ENCODE measurements at regions not wholly inside any gene's neighbourhood (a gene's known extent, or its start where the extent isn't known, plus 50 kb on each side); places are given as distances from the start of the nearest gene placed in this dataset.
"Not testable (repeated sequence)": the region's sequence is repeated elsewhere in the genome, so short reads cannot be mapped to it uniquely, and the experiment has no call there.

- not testable (repeated sequence) for H3K4me1 ChIP-seq (ENCODE audit: control insufficient read depth, insufficient read depth, low read length); H3K9me3 ChIP-seq (ENCODE audit: control insufficient read depth, low read length); H3K9ac ChIP-seq (ENCODE audit: low read length)
Measured at GRCh38 chr11:100409267-100409666, 277.8 kb upstream of the ARHGAP42 start.

GRCh38 chr11:100419518-100419917, 267.6 kb upstream of the ARHGAP42 start:
- H3K9ac ChIP-seq (ENCODE audit: low read length) = no peak overlapping the region
- H3K36me3 ChIP-seq (ENCODE audit: control insufficient read depth, insufficient read depth, low read length) = no peaks in the 10 kb centered on the region
- H3K27me3 ChIP-seq (ENCODE audit: control insufficient read depth, insufficient read depth, low read length) = no peaks in the 10 kb centered on the region
- H3K4me3 ChIP-seq (ENCODE audit: low read length) = no peak overlapping the region
- H3K4me1 ChIP-seq (ENCODE audit: control insufficient read depth, insufficient read depth, low read length) = no peaks in the 10 kb centered on the region
- H3K9me3 ChIP-seq (ENCODE audit: control insufficient read depth, low read length) = no peaks in the 10 kb centered on the region

More at GRCh38 chr11:100409267-100409666, 277.8 kb upstream of the ARHGAP42 start:
- H3K36me3 ChIP-seq (ENCODE audit: control insufficient read depth, insufficient read depth, low read length); H3K27me3 ChIP-seq (ENCODE audit: control insufficient read depth, insufficient read depth, low read length); H3K4me3 ChIP-seq (ENCODE audit: low read length): not testable (repeated sequence)

- no peaks in the 10 kb centered on the region for H3K9me3 ChIP-seq (ENCODE audit: control insufficient read depth, low read length)
- H3K4me3 ChIP-seq (ENCODE audit: low read length) = no peak overlapping the region
- H3K36me3 ChIP-seq (ENCODE audit: control insufficient read depth, insufficient read depth, low read length) = no peaks in the 10 kb centered on the region
- no peaks in the 10 kb centered on the region for H3K27me3 ChIP-seq (ENCODE audit: control insufficient read depth, insufficient read depth, low read length)
- H3K4me1 ChIP-seq (ENCODE audit: control insufficient read depth, insufficient read depth, low read length) = no peaks in the 10 kb centered on the region
- no peak overlapping the region for H3K9ac ChIP-seq (ENCODE audit: low read length)
Measured at GRCh38 chr11:100434821-100435641, 252.1 kb upstream of the ARHGAP42 start.

- H3K4me1 ChIP-seq (ENCODE audit: control insufficient read depth, insufficient read depth, low read length) = no peaks in the 10 kb centered on the region
- no peaks in the 10 kb centered on the region for H3K36me3 ChIP-seq (ENCODE audit: control insufficient read depth, insufficient read depth, low read length)
- no peak overlapping the region for H3K9ac ChIP-seq (ENCODE audit: low read length)
- no peak overlapping the region for H3K4me3 ChIP-seq (ENCODE audit: low read length)
- H3K9me3 ChIP-seq (ENCODE audit: control insufficient read depth, low read length) = no peaks in the 10 kb centered on the region
- no peaks in the 10 kb centered on the region for H3K27me3 ChIP-seq (ENCODE audit: control insufficient read depth, insufficient read depth, low read length)
Measured at GRCh38 chr11:100438376-100438775, 248.7 kb upstream of the ARHGAP42 start.

GRCh38 chr11:100441086-100441485, 246.0 kb upstream of the ARHGAP42 start:
- Histone ChIP-seq H3K36me3 (ENCODE audit: control insufficient read depth, insufficient read depth, low read length) (no peaks in the 10 kb centered on the region), H3K4me1 (ENCODE audit: control insufficient read depth, insufficient read depth, low read length) (no peaks in the 10 kb centered on the region), H3K9ac (ENCODE audit: low read length) (no peak overlapping the region), H3K9me3 (ENCODE audit: control insufficient read depth, low read length) (no peaks in the 10 kb centered on the region), H3K27me3 (ENCODE audit: control insufficient read depth, insufficient read depth, low read length) (no peaks in the 10 kb centered on the region), H3K4me3 (ENCODE audit: low read length) (no peak overlapping the region)

GRCh38 chr11:100442017-100442416, 245.1 kb upstream of the ARHGAP42 start:
- no peaks in the 10 kb centered on the region for H3K27me3 ChIP-seq (ENCODE audit: control insufficient read depth, insufficient read depth, low read length)
- H3K36me3 ChIP-seq (ENCODE audit: control insufficient read depth, insufficient read depth, low read length) = no peaks in the 10 kb centered on the region
- no peaks in the 10 kb centered on the region for H3K4me1 ChIP-seq (ENCODE audit: control insufficient read depth, insufficient read depth, low read length)
- H3K9me3 ChIP-seq (ENCODE audit: control insufficient read depth, low read length) = no peaks in the 10 kb centered on the region
- H3K9ac ChIP-seq (ENCODE audit: low read length) = no peak overlapping the region
- H3K4me3 ChIP-seq (ENCODE audit: low read length) = no peak overlapping the region

- Histone ChIP-seq H3K4me3 (ENCODE audit: low read length) (no peak overlapping the region), H3K9me3 (ENCODE audit: control insufficient read depth, low read length) (no peaks in the 10 kb centered on the region), H3K27me3 (ENCODE audit: control insufficient read depth, insufficient read depth, low read length) (no peaks in the 10 kb centered on the region), H3K4me1 (ENCODE audit: control insufficient read depth, insufficient read depth, low read length) (no peaks in the 10 kb centered on the region), H3K9ac (ENCODE audit: low read length) (no peak overlapping the region), H3K36me3 (ENCODE audit: control insufficient read depth, insufficient read depth, low read length) (no peaks in the 10 kb centered on the region)
Measured at GRCh38 chr11:100445231-100445735, 241.8 kb upstream of the ARHGAP42 start.

GRCh38 chr11:100451801-100452460, 235.2 kb upstream of the ARHGAP42 start:
- H3K4me1 ChIP-seq (ENCODE audit: control insufficient read depth, insufficient read depth, low read length); H3K36me3 ChIP-seq (ENCODE audit: control insufficient read depth, insufficient read depth, low read length); H3K9me3 ChIP-seq (ENCODE audit: control insufficient read depth, low read length): not testable (repeated sequence)

GRCh38 chr11:100459811-100460210, 227.3 kb upstream of the ARHGAP42 start:
- Histone ChIP-seq H3K4me3 (ENCODE audit: low read length) (no peak overlapping the region), H3K4me1 (ENCODE audit: control insufficient read depth, insufficient read depth, low read length) (no peaks in the 10 kb centered on the region), H3K27me3 (ENCODE audit: control insufficient read depth, insufficient read depth, low read length) (no peaks in the 10 kb centered on the region), H3K9me3 (ENCODE audit: control insufficient read depth, low read length) (no peaks in the 10 kb centered on the region), H3K9ac (ENCODE audit: low read length) (no peak overlapping the region), H3K36me3 (ENCODE audit: control insufficient read depth, insufficient read depth, low read length) (no peaks in the 10 kb centered on the region)

More at GRCh38 chr11:100451801-100452460, 235.2 kb upstream of the ARHGAP42 start:
- not testable (repeated sequence) for H3K4me3 ChIP-seq (ENCODE audit: low read length); H3K27me3 ChIP-seq (ENCODE audit: control insufficient read depth, insufficient read depth, low read length); H3K9ac ChIP-seq (ENCODE audit: low read length)

GRCh38 chr11:100460426-100460825, 226.7 kb upstream of the ARHGAP42 start:
- Histone ChIP-seq H3K36me3 (ENCODE audit: control insufficient read depth, insufficient read depth, low read length) (no peaks in the 10 kb centered on the region), H3K4me1 (ENCODE audit: control insufficient read depth, insufficient read depth, low read length) (no peaks in the 10 kb centered on the region), H3K4me3 (ENCODE audit: low read length) (no peak overlapping the region), H3K9me3 (ENCODE audit: control insufficient read depth, low read length) (no peaks in the 10 kb centered on the region), H3K9ac (ENCODE audit: low read length) (no peak overlapping the region), H3K27me3 (ENCODE audit: control insufficient read depth, insufficient read depth, low read length) (no peaks in the 10 kb centered on the region)

GRCh38 chr11:100467821-100468508, 219.1 kb upstream of the ARHGAP42 start:
- Histone ChIP-seq H3K4me1 (ENCODE audit: control insufficient read depth, insufficient read depth, low read length) (no peaks in the 10 kb centered on the region), H3K36me3 (ENCODE audit: control insufficient read depth, insufficient read depth, low read length) (no peaks in the 10 kb centered on the region), H3K27me3 (ENCODE audit: control insufficient read depth, insufficient read depth, low read length) (no peaks in the 10 kb centered on the region), H3K4me3 (ENCODE audit: low read length) (no peak overlapping the region), H3K9ac (ENCODE audit: low read length) (no peak overlapping the region), H3K9me3 (ENCODE audit: control insufficient read depth, low read length) (no peaks in the 10 kb centered on the region)

- no peaks in the 10 kb centered on the region for H3K36me3 ChIP-seq (ENCODE audit: control insufficient read depth, insufficient read depth, low read length)
- no peak overlapping the region for H3K4me3 ChIP-seq (ENCODE audit: low read length)
- no peaks in the 10 kb centered on the region for H3K9me3 ChIP-seq (ENCODE audit: control insufficient read depth, low read length)
- H3K27me3 ChIP-seq (ENCODE audit: control insufficient read depth, insufficient read depth, low read length) = no peaks in the 10 kb centered on the region
- no peaks in the 10 kb centered on the region for H3K4me1 ChIP-seq (ENCODE audit: control insufficient read depth, insufficient read depth, low read length)
- H3K9ac ChIP-seq (ENCODE audit: low read length) = no peak overlapping the region
Measured at GRCh38 chr11:100469835-100470234, 217.3 kb upstream of the ARHGAP42 start.
